ENCODE measurements at regions not wholly inside any gene's neighbourhood (a gene's known extent, or its start where the extent isn't known, plus 50 kb on each side); places are given as distances from the start of the nearest gene placed in this dataset.

- ChIA-PET POLR2A (no interaction called here), RAD21 (ENCODE audit: low non-redundant PET in 1 of 2, low total read pairs in 2 of 2, uncharacterized antibody in 2 of 2, unreplicated experiment in 2 of 2) (no interaction called here), CTCF (no interaction called here)
- Histone ChIP-seq H4K20me1 (ENCODE audit: insufficient read depth) (no peaks in the 10 kb centered on the region), H2AFZ (ENCODE audit: low read depth, low read length, poor library complexity, severe bottlenecking) (no peak overlapping the region), H3K79me2 (ENCODE audit: insufficient read depth, low read length) (no peaks in the 10 kb centered on the region), H3K27me3 (ENCODE audit: insufficient read depth, low read length) (no peaks in the 10 kb centered on the region), H3K36me3 (ENCODE audit: control insufficient read depth in 1 of 2, insufficient read depth in 2 of 2, low read length in 2 of 2) (no peaks in the 10 kb centered on the region), H3K9me2 (ENCODE audit: insufficient read depth) (no peaks in the 10 kb centered on the region), H3K4me2 (ENCODE audit: low read length) (no peak overlapping the region), H3K4me1 (ENCODE audit: control insufficient read depth in 1 of 2, insufficient read depth in 2 of 2, low read length in 2 of 2) (no peaks in the 10 kb centered on the region; a peak in 1 of 4 replicates), H3K4me3 (replicated peaks in 1 of 2; ENCODE audit: low read depth in 1 of 2, low read length in 2 of 2) (no peak overlapping the region), H3K9me3 (ENCODE audit: control insufficient read depth in 1 of 2, insufficient read depth in 1 of 2, low read depth in 1 of 2, low read length in 2 of 2) (no peaks in the 10 kb centered on the region), H3K9ac (ENCODE audit: low read length) (no peak overlapping the region), H3K27ac (ENCODE audit: low read depth, low read length) (no peak overlapping the region)
- no TSS peak for BruUV-seq (replicated peaks)
- no peak for TF ChIP-seq SP1 (IDR thresholded peaks at IDR 0.05; ENCODE audit: low read depth)
- DNase-seq (ENCODE audit: low read depth, low spot score): no peak
- intact Hi-C loops (cut with micrococcal nuclease): no loop called here
- ATAC-seq: no peak
Measured at GRCh38 chr2:8406271-8406670, 275.6 kb upstream of the ID2 start.

- TF ChIP-seq MAX (IDR thresholded peaks at IDR 0.05): no peak
- H3K36me3 ChIP-seq (ENCODE audit: control insufficient read depth in 1 of 2, insufficient read depth in 2 of 2, low read length in 2 of 2): no peaks in the 10 kb centered on the region
- H3K4me3 ChIP-seq (replicated peaks in 1 of 2; ENCODE audit: low read depth in 1 of 2, low read length in 2 of 2): no peak overlapping the region
- no TSS peak for BruUV-seq (replicated peaks)
- peaks cover 0 to 4% of the 10 kb centered on the region in 2 experiments; a peak in 1 of 4 replicates for H3K4me1 ChIP-seq (ENCODE audit: control insufficient read depth in 1 of 2, insufficient read depth in 2 of 2, low read length in 2 of 2)
- H3K9ac ChIP-seq (ENCODE audit: low read length): no peak overlapping the region
- no peak overlapping the region for H3K4me2 ChIP-seq (ENCODE audit: low read length)
- intact Hi-C loops (cut with micrococcal nuclease): no loop called here
- no peaks in the 10 kb centered on the region for H3K9me2 ChIP-seq (ENCODE audit: insufficient read depth)
- no peaks in the 10 kb centered on the region for H3K27me3 ChIP-seq (ENCODE audit: insufficient read depth, low read length)
- H2AFZ ChIP-seq (ENCODE audit: low read depth, low read length, poor library complexity, severe bottlenecking): no peak overlapping the region
- H3K9me3 ChIP-seq (ENCODE audit: control insufficient read depth in 1 of 2, insufficient read depth in 1 of 2, low read depth in 1 of 2, low read length in 2 of 2): no peaks in the 10 kb centered on the region
- DNase-seq (ENCODE audit: low read depth, low spot score): no peak
- ChIA-PET CTCF (no interaction called here), POLR2A (no interaction called here), RAD21 (ENCODE audit: low non-redundant PET in 1 of 2, low total read pairs in 2 of 2, uncharacterized antibody in 2 of 2, unreplicated experiment in 2 of 2) (interaction anchor here in 1 of 2 experiments (0.5 kb wide), 1 partner anchor 141 kb away, joined by 3 read pairs; no protein-coding TSS in a partner anchor)
- H4K20me1 ChIP-seq (ENCODE audit: insufficient read depth): no peaks in the 10 kb centered on the region
- ATAC-seq: no peak
- H3K79me2 ChIP-seq (ENCODE audit: insufficient read depth, low read length): no peaks in the 10 kb centered on the region
- no peak overlapping the region for H3K27ac ChIP-seq (ENCODE audit: low read depth, low read length)
Measured at GRCh38 chr2:8407332-8407731, 274.5 kb upstream of the ID2 start.
